GM21528 (cell line): ENCODE measurements at regions not wholly inside any gene's neighbourhood (a gene's known extent, or its start where the extent isn't known, plus 50 kb on each side); places are given as distances from the start of the nearest gene placed in this dataset.

Source experiments
- ATAC-seq: cut with Tn5 transposase; IDR thresholded peaks from one replicate; pipeline ENCODE4 v1.9.1; 2021; ENCODE audit warnings: mild to moderate bottlenecking, moderate library complexity; ENCODE audit not compliant: unreplicated experiment, low FRiP score

DNA sequence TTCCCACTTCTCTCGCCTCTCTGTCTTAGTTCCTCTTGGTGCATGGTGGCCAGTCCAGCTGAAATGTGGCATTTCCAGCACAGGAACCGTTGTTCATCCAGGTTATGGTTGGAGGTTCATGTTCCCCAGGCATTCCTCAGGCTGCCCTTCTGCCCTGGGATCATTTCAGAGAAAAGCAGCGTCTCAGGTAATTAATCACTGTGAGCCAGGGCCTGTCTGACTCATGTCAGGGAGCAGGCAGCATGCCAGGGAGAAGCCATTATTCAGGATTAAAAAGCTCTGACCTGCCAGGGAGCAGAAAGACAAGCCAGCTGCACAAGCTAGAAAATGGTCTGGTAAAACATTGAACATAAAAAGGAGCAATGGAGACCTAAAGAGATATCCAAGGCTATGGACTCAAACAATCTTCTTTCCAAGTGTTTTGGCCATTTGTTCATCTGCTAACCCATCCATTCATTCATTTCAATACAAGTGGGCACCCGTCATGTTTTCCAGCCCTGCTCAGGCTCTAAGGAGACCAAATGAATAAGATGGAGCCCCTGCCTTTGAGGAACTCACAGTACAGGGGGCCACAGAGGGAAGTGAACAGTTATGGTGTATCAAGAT, 241.4 kb downstream of the DRD1 start:
- ATAC-seq = no peak

DNA sequence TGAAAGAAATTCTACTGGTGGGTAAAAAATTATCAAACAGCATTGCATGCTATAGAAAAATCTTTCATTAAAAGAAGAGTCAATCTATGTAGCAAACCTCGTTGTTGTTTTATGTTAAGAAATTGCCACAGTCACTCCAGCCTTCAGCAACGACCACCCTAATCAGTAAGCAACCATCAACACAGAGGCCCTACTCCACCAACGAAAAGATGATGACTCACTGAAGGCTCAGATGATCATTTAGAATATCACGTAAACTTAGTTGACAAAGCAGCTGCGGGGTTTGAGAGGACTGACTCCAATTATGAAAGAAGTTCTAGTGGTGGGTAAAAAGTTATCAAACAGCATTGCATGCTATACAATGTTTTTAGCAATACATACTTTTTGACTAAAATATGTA, 242.6 kb downstream of the DRD1 start:
- no peak for ATAC-seq

DNA sequence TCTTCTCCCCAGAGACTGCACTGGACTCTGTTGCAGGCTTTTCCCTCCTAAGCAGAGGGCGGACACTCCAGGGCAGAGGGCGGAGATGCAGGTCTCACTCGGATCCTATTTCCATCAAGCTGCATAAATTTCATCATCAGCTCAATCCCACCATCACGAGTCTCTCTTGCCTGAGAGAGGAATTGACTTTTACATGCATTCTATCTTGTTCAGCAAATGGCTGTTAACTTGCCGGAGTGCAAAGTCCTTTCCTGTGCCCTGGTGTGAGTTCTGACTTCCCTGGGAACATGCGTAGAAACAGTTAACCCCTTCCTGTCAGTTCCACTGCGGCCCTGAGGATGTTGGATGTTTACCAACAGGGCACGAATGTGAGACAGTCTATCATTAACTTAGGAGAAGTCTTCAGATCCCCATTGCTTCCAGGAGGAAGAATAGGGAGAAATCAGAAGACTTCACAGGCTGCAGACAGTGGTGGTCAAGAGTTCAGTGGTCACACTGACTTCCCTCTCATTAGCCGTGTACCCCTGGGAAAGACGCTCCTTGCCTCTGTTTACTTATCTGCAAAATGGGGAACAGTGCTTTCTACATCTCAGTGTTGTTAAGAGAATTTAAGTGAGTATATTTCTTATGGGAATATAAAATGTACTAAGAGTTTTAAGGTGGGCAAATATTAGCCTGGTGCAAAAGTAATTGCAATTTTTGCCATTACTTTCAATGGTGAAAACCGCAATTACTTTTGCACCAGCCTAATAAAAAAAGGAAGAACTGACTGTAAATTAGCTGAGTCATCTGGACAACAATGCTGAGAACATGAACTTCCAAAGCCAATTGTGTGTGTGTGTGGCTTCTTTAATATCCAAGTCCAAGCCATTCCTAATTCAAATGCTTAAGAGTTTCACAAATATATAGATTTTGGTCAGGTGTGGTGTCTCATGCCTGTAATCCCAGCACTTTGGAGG, 248.0 kb downstream of the DRD1 start:
- no peak for ATAC-seq

DNA sequence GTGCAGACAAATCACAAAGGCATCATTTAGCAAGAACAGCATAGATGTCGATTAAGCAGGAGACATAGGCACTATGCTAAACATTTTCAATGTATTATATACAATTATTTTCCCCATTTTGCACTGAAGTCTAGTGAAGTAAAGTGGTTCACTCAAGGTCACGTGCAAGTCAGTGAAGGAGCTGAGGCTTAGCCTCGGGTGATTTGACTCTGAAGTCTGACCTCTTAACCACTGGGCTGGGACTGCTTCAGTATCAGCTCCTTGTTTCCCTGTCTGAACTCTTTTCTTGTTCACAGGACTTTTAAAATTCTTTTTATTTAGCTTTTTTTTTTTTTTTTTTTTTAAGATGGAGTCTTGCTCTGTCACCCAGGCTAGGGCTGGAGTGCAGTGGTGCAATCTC, 262.7 kb downstream of the DRD1 start:
- ATAC-seq = no peak

DNA sequence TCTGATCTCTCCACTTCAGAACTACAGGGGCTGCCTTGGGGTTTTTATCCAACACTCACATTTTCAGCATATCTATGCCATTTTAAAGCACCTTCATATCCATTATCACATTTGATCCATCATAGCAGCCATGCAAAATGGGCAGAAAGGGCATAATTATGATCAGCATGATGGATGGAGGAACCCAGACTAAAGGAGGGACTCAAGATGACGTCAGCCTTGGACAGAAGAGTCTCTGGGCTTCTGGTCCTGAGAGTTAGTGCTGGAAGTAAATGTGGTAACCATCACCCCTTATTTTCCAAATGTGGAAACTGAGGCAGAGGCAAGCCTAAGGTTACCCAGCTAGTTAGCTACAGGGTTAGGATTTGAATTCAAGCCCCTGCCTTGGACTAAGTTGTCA, 273.1 kb downstream of the DRD1 start:
- no peak for ATAC-seq

DNA sequence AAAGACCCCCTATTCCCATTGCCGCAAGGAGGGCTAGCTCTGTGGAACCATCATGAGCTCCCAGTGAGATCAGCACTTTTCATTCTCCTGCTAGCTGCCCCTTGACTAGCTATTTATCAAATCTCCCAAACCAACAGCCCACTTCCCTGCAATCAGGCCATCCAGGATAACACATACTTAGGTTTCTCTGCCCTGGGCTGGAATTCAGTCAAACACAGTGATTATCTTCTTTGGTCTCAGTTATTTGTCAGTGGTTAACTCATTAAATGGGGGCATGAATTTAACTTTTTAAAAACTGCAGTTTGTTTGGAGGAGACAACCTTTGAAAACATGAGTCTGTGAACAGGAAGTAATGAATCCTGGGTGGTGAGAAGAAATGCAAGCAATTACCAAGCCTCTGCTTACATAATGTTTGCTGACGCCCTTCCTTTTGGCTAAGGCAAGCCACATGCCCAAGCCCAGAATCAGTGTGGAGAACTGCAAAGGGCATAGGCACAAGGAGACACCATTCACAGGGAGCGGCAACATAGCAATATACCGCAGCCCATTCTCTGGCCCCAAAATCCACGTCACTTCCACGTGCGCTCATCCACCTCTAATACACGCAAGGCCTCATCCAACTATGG, 275.0 kb downstream of the DRD1 start:
- no peak for ATAC-seq

DNA sequence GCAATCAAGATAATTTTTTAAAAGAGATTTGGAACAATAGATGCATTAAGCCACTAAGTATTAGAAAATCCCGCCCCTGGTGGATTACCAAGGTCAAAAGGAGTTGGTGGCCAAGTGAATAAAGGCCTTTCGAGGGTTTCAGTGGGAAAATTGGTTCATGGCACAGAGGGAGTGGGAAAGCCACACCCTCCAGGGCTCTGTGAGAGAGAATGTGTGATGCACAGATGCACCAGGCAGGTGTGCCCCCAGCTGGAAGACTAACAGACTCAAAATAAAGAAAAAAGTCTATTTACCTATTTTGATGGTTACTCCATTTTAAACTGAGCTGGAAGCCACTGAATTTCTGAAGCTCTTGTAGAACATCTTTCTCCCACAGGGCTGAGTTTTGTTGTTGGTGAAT, 278.0 kb downstream of the DRD1 start:
- no peak for ATAC-seq

DNA sequence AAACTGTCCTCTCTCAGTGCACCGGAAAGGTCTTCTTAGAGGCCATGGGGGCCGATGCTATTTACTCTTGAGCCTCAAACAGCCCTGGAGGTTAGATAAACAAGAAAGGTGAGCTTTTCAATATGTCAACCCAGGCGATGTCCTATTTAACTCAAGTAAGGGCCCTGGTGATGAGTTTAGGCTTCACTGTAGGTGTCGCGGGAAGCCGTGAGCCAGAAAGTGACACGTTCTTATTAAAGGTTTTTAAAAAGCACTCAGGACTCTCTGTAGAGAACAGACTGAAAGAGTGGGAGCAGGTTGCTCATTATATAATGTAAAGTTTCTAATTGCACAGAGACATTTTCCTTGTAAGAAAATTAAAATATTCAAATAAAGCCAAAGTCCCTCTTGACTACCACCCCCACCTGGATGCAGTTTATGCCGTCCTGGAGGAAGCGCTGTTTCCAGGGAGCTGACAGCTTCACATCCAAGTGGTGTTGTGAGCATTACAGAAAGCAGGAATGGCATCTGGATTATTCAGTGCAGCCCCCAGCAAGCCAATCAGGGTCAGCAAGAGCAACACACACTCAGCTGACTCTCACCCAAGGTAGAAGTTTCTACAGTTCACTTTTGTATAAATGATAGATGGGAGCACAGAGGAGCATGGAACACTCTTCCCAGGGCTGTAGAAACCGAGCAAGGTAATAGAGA, 280.3 kb downstream of the DRD1 start:
- ATAC-seq = no peak

DNA sequence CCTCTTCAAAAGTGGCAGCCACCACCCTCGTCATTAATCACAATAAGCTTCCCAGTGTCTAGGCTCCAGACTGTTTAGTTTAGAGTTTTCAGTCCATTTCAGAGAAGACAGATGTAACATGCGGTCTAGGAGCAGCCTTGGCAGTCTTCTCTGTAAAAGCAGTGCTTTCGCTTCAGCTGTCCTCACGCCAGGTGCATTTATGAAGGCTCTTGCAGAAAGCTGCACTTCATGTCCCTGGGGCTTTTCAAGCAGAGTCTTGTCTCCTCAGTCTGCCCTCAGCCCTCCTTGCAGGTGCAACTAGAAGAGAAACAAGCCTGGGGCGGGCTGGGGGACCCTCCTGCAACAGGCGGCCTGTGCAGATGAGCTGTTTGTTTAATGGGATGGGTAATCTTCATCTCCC, 281.9 kb downstream of the DRD1 start:
- no peak for ATAC-seq

DNA sequence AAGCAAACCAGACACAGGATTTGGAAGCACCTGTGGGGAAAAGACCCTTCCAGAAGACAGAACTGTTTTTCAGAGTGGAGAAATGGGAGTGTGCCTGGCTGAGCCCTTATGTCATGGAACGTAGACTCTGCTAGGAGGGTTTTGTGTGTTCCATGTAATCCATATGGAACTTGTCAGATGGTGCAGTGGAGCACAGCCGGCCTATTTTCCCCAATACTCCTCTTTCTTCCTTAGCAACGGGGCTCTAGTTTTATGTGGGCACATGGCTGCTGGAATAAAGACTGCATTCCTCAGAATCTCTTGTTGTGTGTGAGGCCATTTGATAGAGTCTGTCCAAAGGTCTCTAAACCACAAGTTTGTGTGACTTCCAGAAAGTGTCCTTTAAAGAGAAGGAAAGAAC, 284.0 kb downstream of the DRD1 start:
- ATAC-seq = no peak

DNA sequence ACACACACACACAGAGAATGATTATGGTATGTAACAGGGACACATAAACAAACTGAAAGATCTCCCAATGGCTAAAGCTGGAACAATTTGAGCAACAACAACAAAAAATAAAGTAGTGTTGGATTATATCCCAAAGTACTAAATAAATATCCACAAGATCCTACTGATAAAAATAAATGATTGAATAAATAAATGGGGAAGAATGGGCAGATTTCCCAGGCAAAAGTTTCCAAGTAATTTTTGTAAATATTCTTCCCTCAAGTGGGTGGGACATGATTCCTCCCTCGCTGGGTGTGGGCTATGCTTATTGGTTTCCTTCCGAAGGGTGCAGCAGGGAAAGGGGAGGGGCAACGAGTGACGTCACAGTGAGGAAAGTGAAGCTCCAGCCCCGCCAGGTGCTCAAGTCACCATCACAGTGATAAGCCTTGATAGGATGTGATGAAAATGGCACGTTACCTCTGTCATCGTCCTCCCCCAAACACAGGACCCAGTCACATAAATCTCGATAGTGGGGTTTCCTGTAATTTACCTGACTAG, 295.3 kb downstream of the DRD1 start:
- ATAC-seq = no peak

DNA sequence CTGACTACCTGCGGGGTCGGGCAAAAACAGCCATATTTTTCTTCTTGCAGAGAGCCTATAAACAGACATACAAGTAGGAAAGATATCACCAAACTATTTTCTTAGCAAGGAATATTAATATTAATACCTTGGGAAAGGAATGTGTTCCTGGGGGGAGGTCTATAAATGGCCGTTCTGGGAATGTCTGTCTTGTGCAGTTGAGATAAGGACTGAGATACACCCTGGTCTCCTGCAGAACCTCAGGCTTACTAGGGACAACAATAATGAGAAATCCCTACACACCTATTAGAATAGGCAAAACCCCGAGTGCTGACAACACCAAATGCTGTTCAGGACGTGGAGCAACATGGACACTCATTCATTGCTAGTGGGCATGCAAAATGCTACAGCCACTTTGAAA, 297.2 kb downstream of the DRD1 start:
- ATAC-seq = no peak

DNA sequence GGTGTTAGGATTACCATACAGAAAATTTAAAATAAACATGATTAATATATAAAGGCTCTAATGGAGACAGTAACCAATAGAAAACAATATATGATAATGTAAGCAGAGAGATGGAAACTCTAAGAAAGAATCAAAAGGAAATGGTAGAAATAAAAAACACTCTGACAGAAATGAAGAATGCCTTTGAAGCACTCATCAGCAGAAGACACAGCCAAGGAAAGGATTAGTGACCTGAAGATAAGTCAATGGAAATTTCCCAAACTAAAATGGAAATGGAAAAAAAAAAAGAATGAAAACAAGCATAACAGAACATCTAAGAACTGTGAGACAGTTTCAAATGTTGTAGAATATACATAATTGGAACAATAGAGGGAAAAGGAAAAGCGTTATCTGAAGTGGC, 302.6 kb downstream of the DRD1 start:
- ATAC-seq = no peak

DNA sequence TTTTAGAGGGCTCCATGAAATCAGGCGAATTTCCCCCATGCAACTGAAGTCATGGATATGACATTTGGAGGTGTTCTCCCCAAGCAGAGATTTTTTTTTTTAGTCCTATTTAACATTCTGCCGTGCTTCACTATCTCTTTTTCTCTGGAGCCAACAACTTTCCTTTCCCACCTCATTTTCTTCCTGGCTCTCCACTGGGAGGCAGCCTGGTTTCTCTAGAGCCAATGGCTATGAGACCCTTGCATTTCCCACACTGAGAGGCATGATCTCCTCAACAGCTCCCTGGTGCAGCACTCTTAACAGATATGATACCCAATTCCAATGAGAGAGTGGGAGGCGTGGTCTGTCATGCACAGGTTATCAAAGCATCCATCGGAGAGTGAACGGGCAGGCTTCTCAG, 310.8 kb downstream of the DRD1 start:
- ATAC-seq = no peak

DNA sequence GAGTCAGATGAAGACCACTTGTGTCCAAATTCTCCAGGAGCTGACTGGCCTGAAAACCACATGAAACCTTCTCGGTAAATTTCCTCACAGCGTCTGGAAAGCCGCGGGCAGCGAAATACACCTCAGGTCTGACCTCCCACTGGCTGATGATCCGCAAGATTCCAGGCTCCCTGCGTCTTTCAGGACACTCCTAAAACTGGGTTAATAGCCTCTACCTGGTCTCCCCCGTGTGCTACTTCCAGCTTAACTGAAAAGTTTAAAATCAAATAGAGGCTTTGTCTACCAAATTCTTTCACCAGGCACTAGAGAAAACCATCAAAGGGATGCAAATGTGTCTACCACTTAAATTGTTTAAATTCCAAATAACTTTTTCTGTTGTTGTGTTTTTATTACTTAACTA, 312.6 kb downstream of the DRD1 start:
- ATAC-seq = no peak

DNA sequence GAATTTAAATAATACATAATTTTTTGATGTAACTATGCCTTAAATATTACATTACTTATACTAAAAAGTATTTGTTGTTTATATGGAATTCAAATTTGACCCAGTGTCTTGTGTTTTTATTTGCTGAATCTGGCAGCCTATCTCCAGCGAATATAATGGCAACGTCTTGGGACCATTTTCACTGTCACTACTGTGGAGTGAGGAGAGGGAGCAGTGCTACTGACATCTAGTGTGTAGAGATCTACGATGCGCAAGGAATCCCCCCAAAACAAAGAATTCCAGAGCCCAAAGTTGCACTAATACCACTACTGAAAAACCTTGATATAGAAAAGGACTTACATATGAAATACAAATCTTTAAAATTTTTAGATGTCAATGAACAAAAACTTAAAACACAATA, 314.4 kb downstream of the DRD1 start:
- no peak for ATAC-seq

DNA sequence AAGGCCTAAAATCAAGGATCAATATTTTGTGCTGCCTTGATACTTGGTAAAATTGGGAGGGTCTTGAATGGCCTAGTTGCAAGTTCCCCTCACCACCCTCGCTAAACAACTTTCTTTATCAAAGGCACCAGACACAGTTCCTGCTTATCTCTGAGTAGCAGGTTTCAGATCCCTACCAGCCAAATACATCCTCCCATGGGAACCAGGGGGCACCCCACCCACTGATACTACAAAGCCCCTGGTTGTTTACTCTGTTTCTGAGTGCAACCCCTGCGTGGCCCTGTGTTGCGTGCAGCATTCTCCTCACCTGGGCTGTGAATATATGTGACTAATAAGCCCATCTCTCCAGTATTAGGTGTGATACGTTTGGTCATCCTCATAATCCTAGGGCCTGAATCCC, 314.9 kb downstream of the DRD1 start:
- no peak for ATAC-seq

DNA sequence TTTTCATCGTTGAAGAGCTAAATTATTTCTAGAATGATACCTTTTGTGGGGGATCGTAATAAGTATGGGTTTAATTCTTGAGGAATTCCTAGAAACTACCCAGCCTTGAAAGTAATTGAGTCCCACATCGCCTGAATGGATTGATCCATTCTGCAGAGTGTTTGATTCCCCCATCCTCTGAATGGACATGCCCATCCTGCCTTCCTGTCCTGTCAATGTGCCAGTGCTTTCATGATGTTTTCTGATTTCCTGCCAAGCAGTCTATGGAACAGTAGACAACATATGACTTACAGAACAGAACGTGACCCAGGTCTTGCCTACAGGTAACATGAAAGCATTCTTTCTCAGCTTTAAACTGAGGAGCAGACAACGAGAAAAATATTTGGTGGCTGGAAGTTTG, 319.2 kb downstream of the DRD1 start:
- no peak for ATAC-seq

DNA sequence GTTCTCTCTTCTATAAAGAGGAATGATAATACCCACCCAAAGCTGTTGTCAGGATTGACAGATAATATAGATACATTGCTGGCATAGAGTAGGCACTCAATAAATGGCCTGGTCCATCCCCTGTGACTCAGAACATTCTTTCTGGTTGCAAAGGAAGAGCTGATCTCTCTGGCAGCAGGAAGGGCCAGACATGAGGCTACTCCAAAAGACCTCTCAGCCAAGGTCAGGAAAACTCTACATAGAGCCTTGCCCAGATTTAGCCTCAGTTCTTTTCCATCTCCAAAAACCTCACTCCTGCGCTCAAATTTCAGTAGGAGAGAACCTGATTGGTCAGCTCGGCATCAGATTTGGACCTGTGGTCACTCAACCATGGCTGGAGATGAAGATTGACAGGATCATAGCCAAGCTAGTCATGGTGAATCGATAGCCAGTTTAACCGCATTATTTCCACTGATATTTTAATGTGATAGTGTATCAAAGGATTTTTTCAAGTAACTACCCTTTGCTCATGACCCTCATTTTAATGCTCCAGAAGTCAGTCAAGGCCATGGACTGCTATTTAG, 319.6 kb downstream of the DRD1 start:
- no peak for ATAC-seq

DNA sequence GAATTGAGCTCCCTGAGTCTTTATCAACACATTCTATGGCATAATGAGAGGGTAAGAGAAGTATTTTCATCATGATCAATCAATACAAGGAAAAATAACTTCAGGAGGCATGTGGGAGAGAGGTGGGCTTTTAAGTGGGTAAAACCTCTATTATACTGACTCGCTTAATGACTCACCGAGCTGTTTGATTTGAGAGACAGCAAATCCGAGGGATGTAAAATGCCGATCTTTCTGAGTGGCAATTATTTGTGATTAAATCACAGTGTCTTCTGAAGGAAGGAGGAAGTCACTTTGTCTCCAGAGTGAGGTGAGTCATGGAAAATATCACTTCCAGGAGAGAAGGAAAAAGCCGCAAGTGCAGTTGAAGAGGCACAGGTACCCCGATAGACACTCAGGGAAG, 320.4 kb downstream of the DRD1 start:
- no peak for ATAC-seq

DNA sequence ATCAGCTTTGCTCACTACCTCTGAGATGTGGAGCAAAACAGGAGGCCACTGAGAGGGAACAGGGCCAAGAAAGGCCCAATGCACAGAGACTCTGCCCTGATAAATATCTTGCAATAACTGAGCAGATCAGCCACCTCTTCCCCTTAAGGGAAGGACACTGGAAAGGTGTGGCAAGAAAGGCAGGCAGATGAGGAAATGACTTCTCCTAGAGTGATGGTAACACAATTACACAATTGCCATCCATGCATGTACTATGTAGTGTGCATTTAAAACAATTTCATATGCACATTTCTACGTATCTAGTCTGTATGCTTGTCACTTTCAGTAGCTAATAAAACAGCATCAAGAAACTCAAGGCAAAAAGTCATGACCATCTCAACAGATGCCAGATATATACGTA, 322.5 kb downstream of the DRD1 start:
- no peak for ATAC-seq
